ENCODE measurements at regions not wholly inside any gene's neighbourhood (a gene's known extent, or its start where the extent isn't known, plus 50 kb on each side); places are given as distances from the start of the nearest gene placed in this dataset.

DNA sequence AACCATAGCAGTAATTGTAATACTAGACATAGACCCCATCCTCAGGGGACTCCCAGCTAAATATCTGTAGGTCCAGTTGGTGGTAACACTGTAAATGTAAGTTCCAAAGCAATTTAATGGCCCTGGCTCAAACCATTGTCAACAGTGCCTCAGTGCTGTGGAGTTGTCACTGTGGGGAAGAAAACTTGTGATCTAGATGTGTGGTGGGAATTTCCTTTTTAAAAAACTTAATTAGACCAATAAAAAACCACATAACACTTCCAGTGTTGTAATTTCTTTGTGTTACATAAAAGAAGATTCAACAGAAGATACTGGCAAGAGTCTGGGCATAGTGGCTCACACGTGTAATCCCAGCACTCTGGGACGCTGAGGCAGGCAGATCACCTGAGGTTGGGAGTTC is 138.6 kb upstream of the UMPS start:
- H3K4me3 ChIP-seq (ENCODE audit: low read depth, low read length) = no peak overlapping the region

DNA sequence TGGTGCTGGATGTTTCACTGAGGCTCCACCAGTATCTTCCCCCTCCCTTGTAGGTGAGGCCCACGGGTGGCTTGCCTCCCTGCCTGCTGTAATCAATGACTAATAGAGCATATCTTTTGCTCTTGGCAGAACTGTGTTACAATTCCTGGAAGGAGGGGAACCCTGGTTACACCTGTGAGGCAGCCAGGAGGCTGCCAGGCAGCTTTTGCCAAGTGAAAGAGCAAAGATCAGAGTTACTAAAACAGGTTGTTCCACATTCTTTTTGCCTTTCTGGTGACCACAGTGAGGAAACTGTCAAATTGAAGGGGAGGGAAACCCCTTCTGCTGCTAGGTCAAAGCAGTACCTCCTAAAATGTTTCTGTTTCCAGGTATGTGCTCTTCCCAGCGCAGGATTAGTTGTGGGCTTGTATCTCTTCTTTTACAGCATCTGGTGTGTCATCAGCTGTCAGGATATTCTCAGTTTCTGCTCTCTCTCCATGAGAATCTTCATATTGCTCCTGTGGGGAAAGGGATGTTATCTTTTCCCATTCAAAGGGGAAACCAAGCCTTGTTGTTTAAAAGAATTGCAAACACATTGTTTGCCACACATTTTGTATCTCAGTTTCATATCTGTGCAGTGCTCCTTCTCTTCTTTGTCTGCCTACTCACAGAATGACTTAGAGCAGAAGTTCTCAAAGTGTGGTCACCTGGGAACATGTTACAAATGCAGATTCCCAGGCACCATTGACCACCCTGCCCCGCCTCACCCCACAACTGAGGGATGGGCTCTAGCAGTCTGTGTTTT is 137.4 kb upstream of the UMPS start:
- no peak overlapping the region for H3K4me3 ChIP-seq (ENCODE audit: low read depth, low read length)

DNA sequence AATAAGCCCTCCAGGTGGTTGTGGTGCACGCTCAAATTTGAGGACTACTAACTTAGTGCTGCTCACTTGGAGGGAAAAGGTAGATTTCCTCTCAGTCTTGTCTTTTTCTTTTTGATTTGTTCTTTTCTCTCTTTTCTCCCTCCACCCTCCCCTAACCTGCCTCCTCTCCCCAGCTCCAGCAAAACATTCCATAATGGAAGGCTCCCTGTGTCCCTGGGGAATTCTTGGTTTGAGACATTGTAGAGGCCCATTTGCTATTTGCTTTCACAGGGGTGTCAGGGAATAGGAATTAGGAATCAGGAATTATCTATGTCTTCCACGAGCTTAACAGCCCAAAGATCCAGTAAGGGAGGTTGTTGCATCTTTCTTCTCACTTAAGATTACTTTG is 136.8 kb upstream of the UMPS start:
- H3K4me3 ChIP-seq (ENCODE audit: low read depth, low read length) = no peak overlapping the region

- H3K4me3 ChIP-seq (ENCODE audit: low read depth, low read length) = no peak overlapping the region
These were observed 135.7 kb upstream of the UMPS start for GRCh38 chr3:124594581-124594980.

GRCh38 chr3:124597273-124597672 is 133.0 kb upstream of the UMPS start:
- no peak overlapping the region for H3K4me3 ChIP-seq (ENCODE audit: low read depth, low read length)

DNA sequence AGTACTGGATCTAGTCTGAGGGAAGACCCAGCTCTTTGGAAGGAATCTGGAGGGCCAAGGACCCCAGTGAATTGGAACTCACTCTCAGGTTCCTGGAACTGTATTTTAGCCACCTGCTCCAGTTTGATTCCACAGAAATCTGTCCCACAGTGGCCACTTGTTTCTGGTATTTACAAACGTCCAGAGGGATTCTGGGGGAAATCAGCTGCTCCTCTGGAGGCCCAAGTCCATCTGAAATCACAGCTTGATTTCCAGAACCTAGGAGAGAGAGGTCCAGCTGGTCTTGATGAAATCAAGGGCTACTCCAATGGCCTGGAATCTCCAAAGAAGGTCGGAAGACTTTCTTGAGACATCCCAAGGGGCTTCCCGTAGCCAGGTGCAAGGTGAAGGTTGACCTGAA is 132.3 kb upstream of the UMPS start:
- no peak overlapping the region for H3K4me3 ChIP-seq (ENCODE audit: low read depth, low read length)

GRCh38 chr3:124599147-124599765 is 131.0 kb upstream of the UMPS start:
- H3K4me3 ChIP-seq (ENCODE audit: low read depth, low read length) = no peak overlapping the region

DNA sequence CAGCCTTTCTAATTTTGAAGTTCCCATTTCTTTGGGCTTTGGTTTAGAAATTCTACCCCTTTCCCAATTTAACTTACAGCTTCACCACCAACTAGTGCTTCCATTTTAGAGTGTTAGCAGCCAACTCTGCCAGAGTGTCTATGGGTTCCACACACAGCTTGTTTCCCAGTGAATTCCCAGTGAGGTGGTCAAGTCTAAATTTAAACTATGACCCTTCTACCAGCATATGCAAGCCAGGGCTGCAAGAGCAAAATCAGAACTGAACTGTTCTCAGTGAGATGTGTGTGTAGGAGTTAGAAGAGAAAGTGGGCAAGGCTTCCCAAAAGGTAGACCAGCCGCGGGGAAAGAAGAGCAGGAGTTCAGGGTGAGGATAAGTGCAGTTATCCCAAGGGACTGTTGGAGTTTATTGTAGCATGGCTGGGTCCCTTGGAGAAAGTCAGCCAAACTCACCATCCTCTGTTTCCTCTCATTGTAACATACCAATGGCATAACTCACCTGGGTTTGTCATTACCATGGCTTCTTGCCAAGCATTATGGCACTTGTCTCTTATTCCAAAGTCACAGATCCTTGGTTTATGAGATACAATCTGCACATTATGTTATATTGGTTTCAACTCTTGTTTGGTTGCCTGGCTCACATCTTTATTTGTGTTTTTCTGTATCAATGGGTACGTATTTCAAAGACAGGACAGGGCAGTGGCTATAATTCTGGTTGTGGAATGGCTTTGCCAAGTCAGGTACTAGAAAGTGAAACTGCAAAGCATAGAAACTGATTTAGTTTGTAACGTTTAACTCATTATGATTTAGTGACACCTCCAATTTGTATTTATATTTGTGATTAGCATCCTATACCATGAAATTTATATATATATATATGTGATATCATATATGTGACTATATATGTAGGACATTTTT is 130.2 kb upstream of the UMPS start:
- no peak overlapping the region for H3K4me3 ChIP-seq (ENCODE audit: low read depth, low read length)

DNA sequence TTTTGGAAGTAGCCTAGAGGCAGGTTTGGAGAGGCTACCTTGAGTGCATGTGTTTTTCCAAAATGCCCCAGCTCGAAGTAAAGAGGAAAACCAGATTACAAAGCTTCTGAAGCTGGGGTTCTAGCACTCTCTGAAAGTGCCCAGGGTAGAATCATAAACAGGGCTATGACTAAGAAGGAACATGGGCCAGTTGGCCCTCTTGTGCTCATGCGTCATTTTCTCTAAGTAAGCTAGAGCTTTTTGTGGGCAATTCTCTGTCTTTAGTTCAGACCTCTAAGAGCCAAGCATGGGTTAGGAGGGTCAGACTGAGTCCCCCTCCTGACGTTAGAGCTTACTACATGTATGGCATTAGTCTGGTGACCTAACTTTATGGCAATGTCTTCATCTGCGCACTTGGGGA is 129.5 kb upstream of the UMPS start:
- H3K4me3 ChIP-seq (ENCODE audit: low read depth, low read length) = no peak overlapping the region

DNA sequence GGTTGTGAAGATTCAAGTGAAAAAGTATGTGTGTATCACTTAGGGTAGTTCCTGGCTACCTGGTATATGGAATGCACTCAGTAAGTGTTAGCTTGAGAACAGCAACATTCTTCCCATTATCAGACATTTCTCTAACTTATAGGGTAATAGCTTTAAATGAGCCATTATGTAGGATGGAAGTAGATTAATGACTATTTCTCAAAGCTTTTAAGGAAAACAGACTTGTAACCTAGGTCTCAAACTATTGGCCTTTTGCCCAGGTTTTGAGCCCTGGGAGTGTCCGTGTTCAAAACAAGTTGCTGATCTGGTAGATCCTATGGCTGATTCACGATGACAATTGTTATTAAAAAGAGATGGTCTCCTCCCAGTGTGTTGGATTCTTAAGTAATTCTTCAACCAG is 129.1 kb upstream of the UMPS start:
- no peak overlapping the region for H3K4me3 ChIP-seq (ENCODE audit: low read depth, low read length)

DNA sequence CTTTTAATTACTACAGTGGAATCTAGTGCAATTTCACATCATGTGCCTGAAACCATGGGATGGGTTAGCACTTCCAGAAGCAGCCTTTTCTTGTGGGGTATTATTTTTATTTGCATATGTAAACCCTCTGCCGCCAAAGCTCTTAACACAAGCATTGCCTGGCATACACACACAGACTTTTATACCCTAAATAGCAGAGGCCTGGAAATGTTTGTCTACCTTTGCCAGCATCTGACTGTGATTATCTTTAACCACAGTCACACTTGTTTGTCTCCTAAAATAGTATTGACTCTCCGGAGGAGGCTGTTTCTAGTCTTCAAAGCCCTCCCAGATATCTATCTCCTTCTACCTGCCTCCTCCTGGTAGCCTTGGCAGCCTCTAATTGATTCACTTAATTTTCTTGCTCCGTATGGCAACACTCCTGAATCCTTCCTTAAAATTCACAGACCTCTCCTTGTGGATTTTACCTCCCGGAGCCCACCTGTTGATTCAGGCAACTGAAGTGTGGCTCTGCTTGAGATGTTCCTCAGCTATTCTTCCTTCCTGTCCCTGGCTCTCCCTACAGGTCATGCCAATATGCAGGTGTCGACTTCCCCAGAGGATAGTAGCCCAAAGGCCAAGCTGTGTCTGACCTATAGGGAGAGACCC is 127.1 kb upstream of the UMPS start:
- H3K4me3 ChIP-seq (ENCODE audit: low read depth, low read length) = no peak overlapping the region

DNA sequence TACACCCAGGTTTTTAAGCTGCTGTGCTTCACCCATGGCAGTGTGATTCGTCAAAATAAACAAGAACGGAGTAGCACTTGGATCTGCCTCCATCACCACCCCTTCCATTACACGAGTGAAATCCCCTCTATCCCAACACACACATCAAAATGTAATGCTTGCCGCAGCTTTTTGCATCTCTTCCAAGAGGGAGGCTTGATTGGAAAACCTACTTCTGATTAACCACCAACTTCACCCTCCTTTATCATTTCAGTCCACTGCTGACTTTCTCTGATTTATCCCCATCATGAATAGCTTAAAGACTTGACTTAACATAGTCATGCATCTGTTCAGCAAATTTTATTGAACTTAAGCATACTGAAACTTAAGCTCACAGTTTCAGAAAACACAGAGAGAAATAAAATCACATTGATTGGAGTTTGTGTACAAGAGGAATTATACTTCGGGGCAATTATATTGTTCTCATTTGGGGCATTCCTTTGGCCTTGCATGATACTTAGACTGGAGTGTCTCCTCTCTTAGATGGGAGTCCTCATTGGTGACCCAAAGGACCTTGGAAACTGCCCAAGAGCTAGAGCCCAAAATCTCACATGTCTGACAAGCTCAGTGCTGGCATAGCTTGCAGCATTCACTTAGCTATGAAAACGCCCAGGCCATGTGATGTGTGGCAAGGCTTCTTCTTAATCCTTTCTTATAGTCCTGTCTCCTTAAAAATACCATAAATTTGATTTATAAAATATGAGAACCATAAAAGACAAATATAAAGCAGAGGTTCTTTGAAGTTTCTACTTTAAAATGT is 124.3 kb upstream of the UMPS start:
- H3K4me3 ChIP-seq (ENCODE audit: low read depth, low read length) = no peak overlapping the region

- H3K4me3 ChIP-seq (ENCODE audit: low read depth, low read length) = no peak overlapping the region
These were observed 123.1 kb upstream of the UMPS start for GRCh38 chr3:124607163-124607562.

- no peak overlapping the region for H3K4me3 ChIP-seq (ENCODE audit: low read depth, low read length)
These were observed 120.8 kb upstream of the UMPS start for GRCh38 chr3:124609402-124609801.

DNA sequence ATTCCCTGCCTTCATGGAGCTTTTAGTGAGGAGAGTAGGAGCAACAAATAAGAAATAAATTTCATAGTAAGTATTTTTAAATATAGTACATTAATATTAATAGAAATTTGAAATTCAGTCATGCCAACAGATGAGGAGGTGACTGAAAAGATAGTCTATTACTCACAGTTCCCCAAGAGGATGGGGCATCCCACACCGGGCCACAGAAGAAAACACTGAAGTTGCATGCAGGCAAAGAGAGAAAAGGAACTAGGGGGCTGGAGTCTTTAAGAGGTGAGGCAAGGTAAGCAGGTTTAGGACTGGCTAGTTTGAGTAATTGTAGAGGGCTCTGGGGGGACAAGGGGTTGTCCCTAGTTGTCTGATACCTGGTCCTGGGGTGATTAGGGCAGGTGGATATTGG is 120.1 kb upstream of the UMPS start:
- H3K4me3 ChIP-seq (ENCODE audit: low read depth, low read length) = no peak overlapping the region

GRCh38 chr3:124611520-124611919 is 118.7 kb upstream of the UMPS start:
- H3K4me3 ChIP-seq (ENCODE audit: low read depth, low read length) = no peak overlapping the region

DNA sequence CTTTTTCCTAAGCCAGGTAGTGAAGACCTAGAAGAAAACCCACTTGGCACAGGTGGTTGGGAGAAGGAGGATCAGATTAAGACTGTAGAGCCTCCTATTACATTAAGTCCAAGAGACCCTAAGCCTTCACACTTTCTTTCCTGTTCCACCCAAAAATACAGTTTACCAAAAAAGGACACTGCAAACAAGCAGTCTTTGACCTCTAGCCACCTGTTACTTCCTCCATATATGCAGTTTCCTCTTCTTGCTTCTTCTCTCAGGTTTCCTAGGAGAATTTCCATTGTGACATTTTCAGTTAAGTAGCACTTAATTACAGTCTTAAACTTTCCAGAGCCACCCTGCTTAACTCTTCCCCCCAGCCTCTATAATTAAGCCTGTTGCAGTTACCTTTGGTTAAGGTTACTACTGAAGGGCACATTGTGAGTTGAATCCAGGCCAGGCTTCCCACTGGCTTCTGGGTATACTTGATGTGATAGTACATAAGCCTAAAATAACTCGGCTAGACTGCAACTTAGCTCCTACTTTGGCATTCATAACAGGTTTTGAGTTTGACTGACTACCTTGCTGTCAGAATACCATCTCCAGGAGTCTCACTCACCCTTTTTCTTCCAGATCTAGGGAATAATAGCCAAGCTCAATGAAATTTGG is 114.2 kb upstream of the UMPS start:
- no peak overlapping the region for H3K4me3 ChIP-seq (ENCODE audit: low read depth, low read length)

DNA sequence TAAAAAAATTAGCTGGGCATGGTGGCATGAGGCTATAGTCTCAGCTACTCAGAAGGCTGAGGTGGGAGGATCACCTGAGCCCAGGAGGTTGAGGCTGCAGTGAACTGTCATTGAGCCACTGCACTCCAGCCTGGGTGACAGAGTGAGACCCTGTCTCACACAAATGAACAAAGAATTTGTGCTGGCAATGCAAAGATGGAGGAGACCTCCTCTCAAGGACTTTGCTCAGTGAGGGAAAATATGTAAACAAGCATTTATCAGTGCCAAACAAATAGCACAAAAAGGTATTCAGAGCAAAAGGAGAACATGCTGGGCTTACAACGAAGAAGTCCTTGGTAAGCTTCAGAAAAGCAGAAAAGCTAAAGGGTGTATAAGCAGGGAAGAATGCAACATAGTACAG is 113.1 kb upstream of the UMPS start:
- H3K4me3 ChIP-seq (ENCODE audit: low read depth, low read length) = no peak overlapping the region

- H3K4me3 ChIP-seq (ENCODE audit: low read depth, low read length) = no peak overlapping the region
These were observed 110.2 kb upstream of the UMPS start for GRCh38 chr3:124619887-124620599.

Data from iPS-11a (cell line).